Left colon (tissue), 2 donors: ENCODE measurements at regions not wholly inside any gene's neighbourhood (a gene's known extent, or its start where the extent isn't known, plus 50 kb on each side); places are given as distances from the start of the nearest gene placed in this dataset.
"Not testable (repeated sequence)": the region's sequence is repeated elsewhere in the genome, so short reads cannot be mapped to it uniquely, and the experiment has no call there.

Source experiments
- ATAC-seq: fragments of 200-7000 bp; cut with Tn5 transposase; one replicate; pipeline ENCODE4 v1.9.1; 2020; ENCODE audit warnings: mild to moderate bottlenecking, moderate library complexity
- DNase-seq, 2 donors: peaks; one replicate each; pipeline ENCODE4 v3.0.0-alpha.2; 2020
- intact Hi-C, 2 donors: fragments of 100-400 bp; cut with DNase I in 1 of 2; cut with micrococcal nuclease in 1 of 2; formaldehyde crosslinking; loops; one replicate each; pipeline versions ENCODE4 v1.11.2 to v1.14.0; 2022; cut with DNase I, micrococcal nuclease
- donor health status: DM: no; HTN: no; CAD: no.
- donor health status: DM: yes; HTN: yes; CAD: no.

GRCh38 chr21:9943639-9944038 is 577.7 kb upstream of the TPTE start:
- DNase-seq, intact Hi-C loops, ATAC-seq: not testable (repeated sequence)

GRCh38 chr21:9946057-9946456 is 575.3 kb upstream of the TPTE start:
- intact Hi-C loops, ATAC-seq, DNase-seq: not testable (repeated sequence)

- intact Hi-C loops, ATAC-seq, DNase-seq: not testable (repeated sequence)
Observed at GRCh38 chr21:9949510-9950289, 571.7 kb upstream of the TPTE start.

- intact Hi-C loops, ATAC-seq, DNase-seq: not testable (repeated sequence)
Observed at GRCh38 chr21:9950363-9950762, 571.0 kb upstream of the TPTE start.

- DNase-seq, intact Hi-C loops, ATAC-seq: not testable (repeated sequence)
Observed at GRCh38 chr21:9958791-9959190, 562.6 kb upstream of the TPTE start.

GRCh38 chr21:9959220-9959964 is 562.0 kb upstream of the TPTE start:
- ATAC-seq, DNase-seq, intact Hi-C loops: not testable (repeated sequence)

GRCh38 chr21:9969399-9969798 is 552.0 kb upstream of the TPTE start:
- intact Hi-C loops, DNase-seq, ATAC-seq: not testable (repeated sequence)

GRCh38 chr21:9972018-9972417 is 549.4 kb upstream of the TPTE start:
- intact Hi-C loops, DNase-seq, ATAC-seq: not testable (repeated sequence)

- ATAC-seq, DNase-seq, intact Hi-C loops: not testable (repeated sequence)
Observed at GRCh38 chr21:9978371-9978770, 543.0 kb upstream of the TPTE start.

GRCh38 chr21:9997507-9997906 is 523.9 kb upstream of the TPTE start:
- DNase-seq, intact Hi-C loops, ATAC-seq: not testable (repeated sequence)

- DNase-seq, intact Hi-C loops, ATAC-seq: not testable (repeated sequence)
Observed at GRCh38 chr21:10002762-10003313, 518.5 kb upstream of the TPTE start.

GRCh38 chr21:10005791-10006190 is 515.6 kb upstream of the TPTE start:
- intact Hi-C loops, DNase-seq, ATAC-seq: not testable (repeated sequence)

- DNase-seq, intact Hi-C loops, ATAC-seq: not testable (repeated sequence)
Observed at GRCh38 chr21:10016991-10017390, 504.4 kb upstream of the TPTE start.

GRCh38 chr21:10017757-10018156 is 503.6 kb upstream of the TPTE start:
- intact Hi-C loops: not testable (repeated sequence)

GRCh38 chr21:10021462-10021861 is 499.9 kb upstream of the TPTE start:
- DNase-seq, intact Hi-C loops, ATAC-seq: not testable (repeated sequence)

More at GRCh38 chr21:10017757-10018156, 503.6 kb upstream of the TPTE start:
- DNase-seq, ATAC-seq: not testable (repeated sequence)

GRCh38 chr21:10022745-10023144 is 498.6 kb upstream of the TPTE start:
- ATAC-seq, intact Hi-C loops, DNase-seq: not testable (repeated sequence)
